Osteocyte (in vitro differentiated cells): ENCODE measurements at regions not wholly inside any gene's neighbourhood (a gene's known extent, or its start where the extent isn't known, plus 50 kb on each side); places are given as distances from the start of the nearest gene placed in this dataset.

Source experiments
- DNase-seq: peaks from one replicate; pipeline ENCODE4 v3.0.0; 2021; ENCODE audit warnings: mixed read lengths; ENCODE audit not compliant: unreplicated experiment; ENCODE audit errors: extremely low spot score
- H3K27ac Mint-ChIP-seq: one replicate; pipeline ENCODE4 v1.8.0; 2021; ENCODE audit warnings: mild to moderate bottlenecking, mixed read lengths; ENCODE audit not compliant: unreplicated experiment
- H3K27me3 Mint-ChIP-seq: one replicate; pipeline ENCODE4 v1.8.0; 2021; ENCODE audit warnings: mixed read lengths; ENCODE audit not compliant: unreplicated experiment
- H3K36me3 Mint-ChIP-seq: one replicate; pipeline ENCODE4 v1.8.0; 2021; ENCODE audit warnings: mixed read lengths; ENCODE audit not compliant: unreplicated experiment
- H3K4me1 Mint-ChIP-seq: one replicate; pipeline ENCODE4 v1.8.0; 2021; ENCODE audit warnings: mixed read lengths; ENCODE audit not compliant: unreplicated experiment
- H3K4me3 Mint-ChIP-seq: one replicate; pipeline ENCODE4 v1.8.0; 2021; ENCODE audit warnings: mild to moderate bottlenecking, moderate library complexity, mixed read lengths; ENCODE audit not compliant: unreplicated experiment
- H3K9me3 Mint-ChIP-seq: one replicate; pipeline ENCODE4 v1.8.0; 2021; ENCODE audit warnings: mixed read lengths; ENCODE audit not compliant: unreplicated experiment
- CTCF ChIP-seq: fragments of 200-600 bp; sonication (generic); IDR thresholded peaks from 2 replicates; pipeline ENCODE4 v1.5.0; 2021; ENCODE audit warnings: antibody characterized with exemption, mild to moderate bottlenecking, moderate library complexity

GRCh38 chr9:7901621-7902020 is 102.0 kb upstream of the DMAC1 start:
- Mint-ChIP-seq H3K36me3 (no peaks in the 10 kb centered on the region), H3K27me3 (no peaks in the 10 kb centered on the region), H3K9me3 (peaks cover 5% of the 10 kb centered on the region), H3K27ac (no peak overlapping the region), H3K4me1 (no peaks in the 10 kb centered on the region), H3K4me3 (no peak overlapping the region)
- no peak for TF ChIP-seq CTCF
- no peak for DNase-seq

GRCh38 chr9:7900541-7900940 is 101.0 kb upstream of the DMAC1 start:
- H3K9me3 Mint-ChIP-seq = peaks cover 5% of the 10 kb centered on the region
- no peaks in the 10 kb centered on the region for H3K27me3 Mint-ChIP-seq
- no peak for DNase-seq
- no peak for TF ChIP-seq CTCF
- H3K4me1 Mint-ChIP-seq = no peaks in the 10 kb centered on the region
- H3K27ac Mint-ChIP-seq = no peak overlapping the region
- H3K36me3 Mint-ChIP-seq = no peaks in the 10 kb centered on the region
- H3K4me3 Mint-ChIP-seq = no peak overlapping the region

- Mint-ChIP-seq H3K4me1 (no peaks in the 10 kb centered on the region), H3K27me3 (no peaks in the 10 kb centered on the region), H3K36me3 (no peaks in the 10 kb centered on the region), H3K9me3 (peaks cover 5% of the 10 kb centered on the region), H3K4me3 (no peak overlapping the region), H3K27ac (no peak overlapping the region)
- TF ChIP-seq CTCF = no peak
- no peak for DNase-seq
Observed at GRCh38 chr9:7899753-7900152, 100.2 kb upstream of the DMAC1 start.

GRCh38 chr9:7894231-7894630 is 94.7 kb upstream of the DMAC1 start:
- H3K4me1 Mint-ChIP-seq = no peaks in the 10 kb centered on the region
- DNase-seq = no peak
- no peak overlapping the region for H3K27ac Mint-ChIP-seq
- H3K4me3 Mint-ChIP-seq = no peak overlapping the region
- H3K27me3 Mint-ChIP-seq = no peaks in the 10 kb centered on the region
- no peaks in the 10 kb centered on the region for H3K36me3 Mint-ChIP-seq
- peaks cover 25% of the 10 kb centered on the region for H3K9me3 Mint-ChIP-seq
- no peak for TF ChIP-seq CTCF

GRCh38 chr9:7892975-7893374 is 93.4 kb upstream of the DMAC1 start:
- H3K4me3 Mint-ChIP-seq = no peak overlapping the region
- TF ChIP-seq CTCF = no peak
- H3K27me3 Mint-ChIP-seq = no peaks in the 10 kb centered on the region
- H3K27ac Mint-ChIP-seq = no peak overlapping the region
- no peaks in the 10 kb centered on the region for H3K36me3 Mint-ChIP-seq
- peaks cover 27% of the 10 kb centered on the region for H3K9me3 Mint-ChIP-seq
- no peaks in the 10 kb centered on the region for H3K4me1 Mint-ChIP-seq
- DNase-seq = no peak
